CD4-positive, alpha-beta T cell treated with Interleukin-21 for 1 hour (primary cell): ENCODE measurements at regions not wholly inside any gene's neighbourhood (a gene's known extent, or its start where the extent isn't known, plus 50 kb on each side); places are given as distances from the start of the nearest gene placed in this dataset.
A peak's percentile ranks its signal among the peaks of the same experiment; 100 is the strongest.
"Not testable (repeated sequence)": the region's sequence is repeated elsewhere in the genome, so short reads cannot be mapped to it uniquely, and the experiment has no call there.

Experiments used
- DNase-seq: peaks from one replicate; pipeline ENCODE4 v3.0.0-alpha.2; 2020

GRCh38 chr11:121358760-121359159, 66.2 kb downstream of the SC5D start:
- DNase-seq, result no peak

DNA sequence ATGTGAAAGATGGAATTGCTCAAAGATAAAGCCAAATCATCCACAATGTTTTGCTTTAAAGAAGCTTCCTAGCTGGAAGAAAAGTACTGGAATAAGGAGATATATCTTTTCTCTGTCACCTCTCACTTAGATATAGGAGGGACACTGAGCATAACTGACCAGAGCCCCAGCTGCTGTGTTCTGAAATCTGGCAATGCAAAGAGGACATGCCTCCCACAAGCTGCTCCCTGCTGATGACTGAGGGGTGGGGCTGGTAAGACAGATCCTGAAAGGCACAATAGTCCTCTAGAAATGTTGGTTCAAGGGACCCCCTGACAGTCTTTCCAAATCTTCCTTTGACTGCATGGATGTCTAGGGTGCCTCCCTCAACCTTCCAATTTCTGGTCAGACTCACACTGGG, 67.0 kb downstream of the SC5D start:
- no peak for DNase-seq

- DNase-seq, result not testable (repeated sequence)
Observed at GRCh38 chr11:121362955-121363354, 70.4 kb downstream of the SC5D start.

GRCh38 chr11:121365304-121365703, 72.7 kb downstream of the SC5D start:
- no peak for DNase-seq

DNA sequence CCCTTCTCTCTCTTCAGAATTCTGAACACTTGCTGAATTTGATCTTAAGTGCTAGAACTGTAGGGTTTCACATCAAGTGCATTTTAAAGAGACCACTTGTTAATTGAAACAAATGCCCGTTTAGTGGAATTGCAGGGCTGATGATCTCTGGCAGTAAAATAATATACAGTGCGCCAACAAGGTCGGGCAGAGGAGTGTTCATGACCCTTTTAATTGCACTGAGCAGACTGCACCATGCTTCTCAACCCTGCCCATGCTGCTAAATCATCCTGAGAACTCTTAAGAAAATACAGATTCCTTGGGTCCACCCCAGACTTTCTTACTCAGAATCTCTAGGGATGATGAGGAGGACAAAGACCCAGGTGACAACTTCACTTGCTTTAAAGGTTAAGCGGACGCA, 73.5 kb downstream of the SC5D start:
- DNase-seq, result no peak

DNA sequence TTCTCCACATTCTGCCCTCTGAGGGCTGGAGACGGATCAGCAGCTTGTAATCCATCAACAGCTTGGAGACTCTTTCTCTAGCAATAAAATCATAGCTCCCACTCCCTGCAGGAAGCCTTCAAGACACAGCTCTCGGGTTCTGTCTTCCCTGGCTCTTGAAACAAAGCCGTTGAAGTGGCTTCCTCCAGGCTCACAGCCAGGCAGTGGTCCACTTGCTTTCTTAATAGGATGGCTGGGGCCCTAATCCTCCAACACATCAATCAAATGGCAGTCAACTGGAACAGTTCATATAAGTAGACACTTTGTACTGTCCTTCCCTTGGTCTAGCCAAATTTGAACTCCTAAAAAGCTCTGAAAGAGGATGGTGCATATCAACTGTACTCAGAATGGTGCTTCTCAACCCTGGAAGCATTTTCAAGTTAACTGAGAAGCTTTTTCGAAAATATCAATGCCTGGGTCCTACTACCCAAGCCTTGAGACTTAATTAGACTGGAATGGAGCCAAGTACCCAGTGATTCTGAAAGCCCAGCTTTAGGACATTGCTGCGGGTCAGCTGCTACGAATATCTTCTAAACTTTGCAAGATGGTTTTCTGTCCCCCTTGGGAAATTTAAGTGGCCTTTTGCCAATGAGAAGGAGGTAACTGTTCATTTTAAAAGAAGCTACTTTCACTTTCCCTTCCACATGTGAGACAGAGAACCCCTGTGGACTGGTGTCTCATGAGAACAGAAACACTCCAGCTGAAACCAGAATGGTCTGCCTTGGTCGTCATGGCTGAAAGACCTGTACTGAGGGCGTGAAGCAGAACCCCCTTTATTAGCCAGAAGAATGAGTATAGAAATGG, 74.7 kb downstream of the SC5D start:
- peak; percentile 70 for DNase-seq

GRCh38 chr11:121367844-121368225, 75.3 kb downstream of the SC5D start:
- DNase-seq, result no peak

DNA sequence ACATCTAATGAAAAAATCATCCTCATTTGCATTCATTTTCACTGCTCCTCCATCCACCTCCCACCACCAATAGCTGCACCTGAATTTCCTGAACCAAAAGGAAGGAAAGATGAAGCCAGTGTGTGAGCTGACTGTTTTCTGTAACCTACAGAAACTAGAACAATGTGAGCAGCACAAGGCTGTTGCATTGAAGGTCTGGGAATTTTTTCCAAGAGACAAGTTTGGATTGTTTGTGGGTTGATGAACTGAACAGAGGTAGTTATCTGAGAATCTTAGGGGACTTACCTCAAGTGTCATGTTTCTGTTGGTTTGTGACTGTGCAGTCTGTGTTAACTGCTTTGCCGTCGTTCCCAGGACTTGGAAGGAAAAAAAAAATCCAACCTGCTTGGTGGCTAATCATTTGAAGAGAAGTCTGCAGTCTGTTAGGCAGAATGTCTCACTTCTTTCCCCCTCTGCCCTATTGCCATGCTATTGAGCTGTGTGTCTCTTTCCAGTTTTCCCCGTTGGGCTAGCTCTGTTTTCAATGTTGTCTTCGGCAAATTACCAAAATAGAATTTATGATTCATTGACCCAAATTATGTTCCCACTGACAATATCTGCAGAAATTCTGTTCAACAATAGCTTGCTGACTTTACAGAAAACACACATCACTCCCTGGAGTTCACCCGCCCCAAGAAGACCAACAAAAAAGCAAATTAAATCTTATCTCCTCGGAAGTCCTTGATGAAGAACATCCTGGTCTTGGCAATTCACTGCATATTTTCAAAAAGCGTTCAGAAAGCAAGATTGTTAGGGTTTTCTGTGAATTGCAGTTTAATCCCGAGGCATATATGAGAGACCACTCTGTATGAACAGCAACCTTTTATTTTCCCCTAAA, 76.0 kb downstream of the SC5D start:
- DNase-seq, result no peak

DNA sequence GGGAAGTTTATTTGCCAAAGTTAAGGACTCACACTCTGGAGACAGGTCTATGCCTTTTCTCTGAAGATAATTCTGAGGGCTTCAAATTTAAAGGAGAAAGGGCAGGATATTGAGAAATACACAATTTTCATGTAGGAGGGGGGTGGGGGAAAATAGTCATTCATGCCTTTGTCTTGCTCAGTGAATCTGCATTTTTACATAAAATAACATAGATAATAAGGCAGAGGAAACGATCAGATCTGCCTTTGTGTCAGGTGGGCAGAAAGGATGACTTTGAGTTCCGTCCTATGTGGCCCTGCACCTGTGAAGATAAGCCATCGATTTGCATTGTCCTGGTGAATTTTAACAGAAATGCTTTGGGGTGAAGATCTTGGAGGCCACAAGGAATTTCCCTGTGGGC, 76.8 kb downstream of the SC5D start:
- DNase-seq, result no peak

DNA sequence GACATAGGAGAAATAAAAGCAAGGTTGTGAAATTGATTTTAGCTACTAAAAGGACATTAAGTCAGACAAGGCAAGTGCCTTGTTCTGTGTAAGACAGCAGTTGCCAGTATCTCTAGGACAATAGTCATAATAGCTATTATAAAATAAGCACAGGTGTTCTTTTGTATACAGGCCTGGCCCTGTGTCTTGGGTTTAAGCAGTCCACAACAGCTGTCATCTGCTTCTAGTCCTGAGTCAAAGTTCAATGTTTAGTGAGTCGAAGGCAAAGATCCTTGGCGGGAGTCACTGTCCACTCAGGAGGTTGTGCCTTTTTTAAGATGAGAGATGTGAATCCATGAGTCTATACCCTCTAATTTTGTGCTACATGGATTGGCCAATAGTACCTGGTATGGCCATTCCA, 79.5 kb downstream of the SC5D start:
- DNase-seq, result no peak

GRCh38 chr11:121372671-121373429, 79.3 kb upstream of the SORL1 start:
- DNase-seq, result peak; percentile 13

DNA sequence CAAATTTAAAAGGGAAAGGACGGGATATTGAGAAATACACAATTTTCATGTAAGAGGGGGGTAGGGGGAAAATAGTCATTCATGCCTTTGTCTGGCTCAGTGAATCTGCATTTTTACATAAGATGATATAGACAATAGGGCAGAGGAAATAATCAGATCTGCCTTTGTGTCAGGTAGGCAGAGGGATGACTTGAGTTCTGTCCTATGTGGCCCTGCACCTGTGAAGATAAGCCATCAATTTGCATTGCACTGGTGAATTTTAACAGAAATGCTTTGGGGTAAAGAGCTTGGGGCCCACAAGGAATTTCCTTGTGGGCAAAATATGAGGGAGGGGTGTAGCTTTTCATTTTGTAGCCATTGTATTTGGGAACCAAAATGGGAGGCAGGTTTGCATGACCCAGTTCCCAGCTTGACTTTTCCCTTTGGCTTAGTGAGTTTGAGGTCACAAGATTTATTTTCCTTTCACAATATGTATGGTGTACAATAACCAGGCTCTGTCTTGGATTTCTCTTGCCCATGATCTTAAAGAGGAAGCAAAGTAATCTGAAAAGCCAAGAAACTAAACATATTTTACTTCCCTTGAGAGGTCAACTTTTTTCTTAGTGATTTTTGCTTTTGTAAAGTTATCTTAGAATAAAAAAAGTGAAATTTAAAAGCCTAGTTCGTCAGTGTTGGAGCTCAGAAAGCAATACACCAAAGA, 77.7 kb upstream of the SORL1 start:
- DNase-seq, result no peak

DNA sequence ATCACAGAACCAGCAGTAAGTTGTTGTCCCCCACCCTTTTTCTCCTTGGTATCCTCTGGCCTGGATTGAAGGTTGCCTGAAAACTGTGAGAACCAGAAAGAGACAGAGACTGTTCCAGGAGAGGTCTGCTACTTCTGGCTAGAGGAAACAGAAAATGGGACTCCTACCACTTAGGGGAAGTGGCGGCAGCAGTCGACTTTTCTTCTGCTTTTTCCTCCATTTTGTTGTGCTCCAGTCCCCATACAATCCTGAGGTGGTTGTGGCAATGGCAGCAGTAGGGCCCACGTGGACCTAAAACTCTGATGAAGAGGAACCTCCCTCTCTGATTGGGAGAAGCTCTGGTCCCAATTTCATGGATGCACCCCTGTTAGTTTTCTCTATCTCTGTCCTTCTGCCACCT, 76.0 kb upstream of the SORL1 start:
- DNase-seq, result no peak

GRCh38 chr11:121379145-121379810, 72.8 kb upstream of the SORL1 start:
- peak; percentile 14 for DNase-seq

DNA sequence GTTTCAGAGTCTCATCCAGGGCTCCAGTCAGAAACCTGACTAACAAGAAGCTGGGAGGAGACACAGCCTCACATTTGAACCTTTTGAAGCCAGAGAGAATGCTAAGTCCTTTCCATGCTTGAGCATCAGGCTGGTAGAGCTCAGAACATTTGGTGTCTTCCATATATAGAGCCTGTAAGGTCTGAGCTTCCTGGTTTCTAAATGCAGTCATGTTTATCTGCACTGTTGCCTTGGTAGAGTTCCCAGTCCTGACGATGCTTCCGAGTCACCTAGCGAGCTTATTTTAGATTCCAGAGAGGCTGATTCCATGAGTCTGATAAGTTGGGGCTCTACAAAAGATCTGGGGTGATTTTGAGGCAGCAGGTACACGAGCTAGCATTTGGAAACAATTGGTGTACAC, 68.4 kb upstream of the SORL1 start:
- no peak for DNase-seq

DNA sequence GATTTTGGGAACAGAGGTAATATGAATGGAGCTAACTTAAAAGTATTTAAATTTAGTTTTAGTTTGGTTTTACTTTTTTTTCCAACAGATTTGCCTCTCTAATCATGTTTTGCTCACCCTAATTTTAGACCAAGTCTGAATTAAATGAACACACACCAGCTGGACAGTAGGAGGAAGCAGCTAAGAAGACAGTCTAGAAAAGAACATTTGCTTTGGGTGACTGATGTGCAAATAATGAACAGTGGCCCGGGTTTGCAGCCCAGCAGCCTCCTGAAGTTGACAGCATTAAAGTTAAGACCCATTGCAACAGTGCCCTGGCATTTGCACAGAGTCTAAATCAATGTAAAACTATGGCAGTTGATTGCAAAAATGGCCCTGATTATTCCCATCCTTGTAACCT, 66.4 kb upstream of the SORL1 start:
- no peak for DNase-seq
